ENCODE measurements at regions not wholly inside any gene's neighbourhood (a gene's known extent, or its start where the extent isn't known, plus 50 kb on each side); places are given as distances from the start of the nearest gene placed in this dataset.
A peak's percentile ranks its signal among the peaks of the same experiment; 100 is the strongest.

GRCh38 chr3:161766331-161766730, 269.7 kb downstream of the OTOL1 start:
- Mint-ChIP-seq H3K27ac (no peak overlapping the region), H3K9me3 (no peaks in the 10 kb centered on the region), H3K27me3 (no peaks in the 10 kb centered on the region), H3K4me1 (no peaks in the 10 kb centered on the region), H3K4me3 (no peak overlapping the region), H3K36me3 (ENCODE audit: low read depth) (no peaks in the 10 kb centered on the region)
- no peak for ATAC-seq (replicated peaks)

DNA sequence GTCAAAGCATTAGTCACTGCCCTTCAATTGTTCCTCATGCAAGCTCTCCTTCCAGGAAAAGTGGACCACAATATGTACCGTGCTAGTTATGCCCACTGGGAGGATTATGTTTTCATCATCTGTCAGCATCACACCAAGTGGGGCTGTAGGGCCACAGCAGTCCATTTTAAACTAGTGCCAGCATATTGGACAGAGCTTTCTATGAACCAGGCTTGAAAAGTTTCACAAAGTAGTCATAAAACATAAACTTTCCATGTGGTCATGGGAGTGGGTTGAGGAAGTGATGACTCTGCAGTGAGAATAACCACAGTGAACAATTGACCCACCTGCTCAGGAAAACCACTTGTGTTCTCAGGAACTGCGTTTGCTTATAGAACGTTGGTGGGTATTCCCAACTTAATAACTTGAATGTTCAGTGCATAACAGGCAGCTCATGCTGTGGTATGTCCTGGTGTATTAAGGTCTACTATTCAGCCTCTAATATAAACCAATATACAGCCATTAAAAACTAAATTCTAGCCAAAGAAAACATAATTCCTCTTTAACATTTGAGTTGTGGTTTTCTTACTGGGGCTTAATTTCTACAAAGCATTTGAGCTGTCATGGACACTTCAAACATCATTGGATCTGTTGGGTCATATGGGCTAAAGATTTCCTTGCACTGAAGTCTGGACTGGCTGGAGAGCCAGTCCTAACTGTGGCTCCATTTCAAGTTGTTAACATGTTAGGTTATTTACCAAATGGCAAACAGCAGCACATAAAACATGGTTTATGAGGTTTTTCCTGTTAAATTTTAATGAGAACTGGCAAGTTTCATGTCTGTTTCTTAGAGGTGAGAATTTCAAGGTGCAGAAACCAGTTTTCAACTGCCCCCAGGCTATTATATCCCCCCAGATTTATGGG, 274.1 kb downstream of the OTOL1 start:
- Mint-ChIP-seq H3K4me3 (no peak overlapping the region), H3K9me3 (peaks cover 3% of the 10 kb centered on the region)
- peak; percentile 60 for ATAC-seq (replicated peaks)

GRCh38 chr3:161781381-161781780, 284.8 kb downstream of the OTOL1 start:
- Mint-ChIP-seq H3K9me3 (peaks cover 2% of the 10 kb centered on the region), H3K27ac (no peak overlapping the region), H3K4me3 (no peak overlapping the region), H3K27me3 (no peaks in the 10 kb centered on the region), H3K4me1 (no peaks in the 10 kb centered on the region), H3K36me3 (ENCODE audit: low read depth) (no peaks in the 10 kb centered on the region)
- no peak for ATAC-seq (replicated peaks)

More for the DNA sequence above, 274.1 kb downstream of the OTOL1 start:
- no peaks in the 10 kb centered on the region for H3K4me1 Mint-ChIP-seq
- H3K27ac Mint-ChIP-seq = no peak overlapping the region
- no peaks in the 10 kb centered on the region for H3K27me3 Mint-ChIP-seq
- no peaks in the 10 kb centered on the region for H3K36me3 Mint-ChIP-seq (ENCODE audit: low read depth)

GRCh38 chr3:161793194-161793930, 296.8 kb downstream of the OTOL1 start:
- H3K9me3 Mint-ChIP-seq = peaks cover 4% of the 10 kb centered on the region
- no peak overlapping the region for H3K27ac Mint-ChIP-seq
- no peak for ATAC-seq (replicated peaks)
- H3K27me3 Mint-ChIP-seq = no peaks in the 10 kb centered on the region
- H3K4me1 Mint-ChIP-seq = no peaks in the 10 kb centered on the region
- H3K36me3 Mint-ChIP-seq (ENCODE audit: low read depth) = no peaks in the 10 kb centered on the region
- H3K4me3 Mint-ChIP-seq = no peak overlapping the region

DNA sequence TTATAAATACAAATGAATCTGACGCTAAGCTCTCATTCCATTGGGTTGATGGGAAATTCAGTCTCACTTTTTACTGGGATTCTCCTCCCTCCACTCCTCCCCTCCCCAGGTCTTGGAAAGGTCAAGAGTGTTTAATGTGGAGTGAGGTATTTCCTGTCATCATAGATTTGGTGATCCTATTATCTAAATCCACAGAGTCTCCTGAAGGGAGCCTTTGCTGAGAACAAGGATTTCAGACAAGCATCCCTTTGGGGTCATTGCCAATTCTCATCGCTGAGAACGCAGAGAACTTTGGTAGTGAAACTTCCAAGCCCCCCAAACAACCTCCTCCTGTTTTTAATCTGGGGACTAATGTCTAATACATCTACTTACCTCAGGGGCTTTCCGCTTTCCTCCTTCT, 297.9 kb downstream of the OTOL1 start:
- Mint-ChIP-seq H3K4me1 (no peaks in the 10 kb centered on the region), H3K36me3 (ENCODE audit: low read depth) (no peaks in the 10 kb centered on the region), H3K27me3 (no peaks in the 10 kb centered on the region), H3K9me3 (peaks cover 4% of the 10 kb centered on the region), H3K4me3 (no peak overlapping the region), H3K27ac (no peak overlapping the region)
- no peak for ATAC-seq (replicated peaks)

DNA sequence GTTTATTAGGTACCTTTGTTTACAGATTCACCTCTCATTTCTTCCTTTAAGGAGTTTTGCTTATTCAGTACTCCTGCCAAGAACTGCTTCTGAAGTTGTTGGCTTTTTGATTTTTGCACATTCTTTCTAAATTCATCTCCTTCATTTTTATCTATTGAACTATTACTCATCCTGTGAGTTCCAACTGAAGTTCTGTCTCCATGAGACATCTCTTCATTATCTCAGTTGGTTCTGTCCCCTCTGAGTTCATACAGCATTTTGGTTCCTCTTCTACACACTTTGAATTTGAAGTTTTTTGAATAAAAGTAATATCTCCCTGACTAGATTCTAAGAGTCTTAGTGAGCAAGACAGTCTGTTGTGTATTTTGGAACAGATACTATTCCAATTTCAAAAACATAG, 299.7 kb downstream of the OTOL1 start:
- Mint-ChIP-seq H3K27ac (no peak overlapping the region), H3K4me1 (no peaks in the 10 kb centered on the region), H3K27me3 (no peaks in the 10 kb centered on the region), H3K36me3 (ENCODE audit: low read depth) (no peaks in the 10 kb centered on the region), H3K4me3 (no peak overlapping the region), H3K9me3 (peaks cover 4% of the 10 kb centered on the region)
- ATAC-seq (replicated peaks) = no peak

DNA sequence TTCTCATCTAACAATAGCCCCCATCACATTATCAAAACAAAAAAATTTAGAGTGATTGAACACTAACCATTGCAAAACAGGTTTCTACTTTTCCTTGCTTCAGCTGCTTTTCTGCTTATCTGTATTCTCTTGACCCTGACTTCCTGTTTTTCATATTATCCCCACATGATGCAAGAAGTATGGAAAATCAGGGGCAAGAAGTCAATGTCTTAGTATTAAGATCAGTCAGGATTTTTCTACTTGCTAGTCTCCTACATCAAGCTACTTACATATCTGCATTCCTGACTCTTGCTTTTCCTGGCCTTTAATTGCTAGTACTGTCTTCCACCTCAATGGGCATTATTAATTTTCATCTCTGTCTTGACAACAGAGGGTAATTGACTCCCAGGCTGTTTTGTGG, 300.2 kb downstream of the OTOL1 start:
- Mint-ChIP-seq H3K27ac (no peak overlapping the region), H3K4me3 (no peak overlapping the region), H3K27me3 (no peaks in the 10 kb centered on the region), H3K4me1 (no peaks in the 10 kb centered on the region), H3K36me3 (ENCODE audit: low read depth) (no peaks in the 10 kb centered on the region), H3K9me3 (peaks cover 4% of the 10 kb centered on the region)
- ATAC-seq (replicated peaks) = no peak

GRCh38 chr3:161798016-161798415, 301.4 kb downstream of the OTOL1 start:
- Mint-ChIP-seq H3K4me3 (no peak overlapping the region), H3K27ac (no peak overlapping the region), H3K9me3 (peaks cover 4% of the 10 kb centered on the region), H3K27me3 (no peaks in the 10 kb centered on the region), H3K4me1 (no peaks in the 10 kb centered on the region), H3K36me3 (ENCODE audit: low read depth) (no peaks in the 10 kb centered on the region)
- ATAC-seq (replicated peaks) = no peak

DNA sequence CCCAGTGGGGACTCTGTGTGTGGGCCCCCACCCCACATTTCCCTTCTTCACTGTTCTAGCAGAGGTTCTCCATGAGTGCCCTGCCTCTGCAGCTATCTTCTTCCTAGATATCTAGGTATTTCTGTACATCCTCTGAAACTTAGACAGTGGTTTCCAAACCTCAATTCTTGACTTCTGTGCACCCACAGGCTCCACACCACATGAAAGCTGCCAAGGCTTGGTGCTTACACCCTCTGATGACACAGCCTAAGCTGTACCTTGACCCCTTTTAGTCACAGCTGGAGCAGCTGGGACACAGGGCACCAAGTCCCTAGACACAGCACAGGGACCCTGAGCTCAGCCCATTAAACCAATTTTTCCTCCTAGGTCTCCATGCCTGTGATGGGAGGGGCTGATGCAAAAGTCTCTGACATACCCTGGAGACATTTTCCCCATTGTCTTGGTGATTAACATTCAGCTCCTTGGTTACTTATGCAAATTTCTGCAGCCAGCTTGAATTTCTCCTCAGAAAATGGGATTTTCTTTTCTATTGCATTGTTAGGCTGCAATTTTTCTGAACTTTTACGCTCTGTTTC, 304.5 kb downstream of the OTOL1 start:
- H3K4me1 Mint-ChIP-seq = no peaks in the 10 kb centered on the region

GRCh38 chr3:161818106-161818505, 321.5 kb downstream of the OTOL1 start:
- no peak overlapping the region for H3K27ac Mint-ChIP-seq
- ATAC-seq (replicated peaks) = no peak
- no peaks in the 10 kb centered on the region for H3K36me3 Mint-ChIP-seq (ENCODE audit: low read depth)
- no peaks in the 10 kb centered on the region for H3K4me1 Mint-ChIP-seq
- no peak overlapping the region for H3K4me3 Mint-ChIP-seq
- peaks cover 13% of the 10 kb centered on the region for H3K9me3 Mint-ChIP-seq
- no peaks in the 10 kb centered on the region for H3K27me3 Mint-ChIP-seq

More for the DNA sequence above, 304.5 kb downstream of the OTOL1 start:
- Mint-ChIP-seq H3K4me3 (no peak overlapping the region), H3K9me3 (no peaks in the 10 kb centered on the region), H3K27ac (no peak overlapping the region), H3K27me3 (no peaks in the 10 kb centered on the region), H3K36me3 (ENCODE audit: low read depth) (no peaks in the 10 kb centered on the region)
- no peak for ATAC-seq (replicated peaks)

DNA sequence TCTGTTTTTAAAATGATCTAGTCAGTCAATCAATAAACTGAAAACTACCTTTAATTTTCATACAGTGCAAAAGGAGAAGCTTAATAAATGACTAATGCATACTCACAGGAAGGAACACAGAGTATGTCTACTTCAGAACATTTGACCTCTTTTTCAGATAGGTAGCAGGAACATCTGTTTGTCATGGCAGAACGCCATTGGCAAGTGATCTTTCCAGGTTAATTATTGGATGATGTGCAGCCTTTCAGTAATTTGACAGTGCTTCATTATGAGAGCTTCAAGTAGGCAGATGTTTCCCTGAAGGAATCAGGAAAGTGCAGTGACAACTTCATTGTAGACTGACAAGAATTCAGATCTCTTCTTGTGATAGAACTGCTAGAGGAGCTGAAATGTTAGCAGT, 325.0 kb downstream of the OTOL1 start:
- H3K27me3 Mint-ChIP-seq = no peaks in the 10 kb centered on the region
- no peak overlapping the region for H3K4me3 Mint-ChIP-seq
- H3K27ac Mint-ChIP-seq = no peak overlapping the region
- H3K36me3 Mint-ChIP-seq (ENCODE audit: low read depth) = no peaks in the 10 kb centered on the region
- no peaks in the 10 kb centered on the region for H3K4me1 Mint-ChIP-seq
- peaks cover 8% of the 10 kb centered on the region for H3K9me3 Mint-ChIP-seq
- no peak for ATAC-seq (replicated peaks)

DNA sequence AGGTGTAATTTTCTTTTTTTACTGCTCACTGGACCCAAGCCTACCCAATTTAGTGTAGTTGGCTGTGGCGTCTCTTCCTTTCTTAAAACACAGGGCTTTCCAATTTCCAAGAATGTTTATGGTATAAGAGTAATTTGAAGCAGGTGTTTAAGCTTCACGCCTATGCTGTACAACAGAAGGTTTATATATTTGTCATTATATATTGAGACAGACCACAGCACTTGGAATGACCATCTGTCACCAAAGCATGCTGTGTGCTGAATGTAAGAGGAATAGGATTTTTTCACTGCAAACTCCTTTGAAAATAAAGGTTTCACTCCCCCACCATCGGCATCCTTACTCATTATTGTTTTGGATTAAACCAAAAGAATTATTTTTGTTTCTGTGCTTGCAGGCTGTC, 325.7 kb downstream of the OTOL1 start:
- ATAC-seq (replicated peaks) = no peak
- no peak overlapping the region for H3K27ac Mint-ChIP-seq

DNA sequence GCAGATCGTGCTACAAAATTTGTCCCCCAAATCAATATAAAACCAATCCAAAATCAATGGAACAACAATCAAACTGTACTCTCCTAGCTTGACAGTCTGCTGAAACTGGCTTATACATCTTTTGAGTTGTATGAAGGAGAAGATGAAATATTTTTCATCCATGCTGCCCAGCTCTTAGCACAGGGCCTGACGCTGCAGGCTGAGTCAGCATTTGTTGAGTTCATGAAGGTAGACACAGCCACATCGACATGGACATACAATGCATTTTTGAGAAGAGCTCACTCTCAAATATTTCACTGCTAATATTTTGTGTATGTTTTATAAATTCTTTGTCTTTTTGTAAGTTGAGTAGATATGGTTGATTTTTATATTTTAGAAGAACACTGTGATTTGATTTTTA, 327.3 kb downstream of the OTOL1 start:
- no peak for ATAC-seq (replicated peaks)
- Mint-ChIP-seq H3K9me3 (peaks cover 8% of the 10 kb centered on the region), H3K36me3 (ENCODE audit: low read depth) (no peaks in the 10 kb centered on the region)

More for the DNA sequence above, 325.7 kb downstream of the OTOL1 start:
- Mint-ChIP-seq H3K36me3 (ENCODE audit: low read depth) (no peaks in the 10 kb centered on the region), H3K27me3 (no peaks in the 10 kb centered on the region), H3K4me3 (no peak overlapping the region), H3K9me3 (peaks cover 8% of the 10 kb centered on the region), H3K4me1 (no peaks in the 10 kb centered on the region)

GRCh38 chr3:161838021-161838420, 341.4 kb downstream of the OTOL1 start:
- Mint-ChIP-seq H3K4me3 (no peak overlapping the region), H3K9me3 (no peaks in the 10 kb centered on the region), H3K27me3 (no peaks in the 10 kb centered on the region), H3K36me3 (ENCODE audit: low read depth) (no peaks in the 10 kb centered on the region), H3K27ac (no peak overlapping the region), H3K4me1 (no peaks in the 10 kb centered on the region)
- ATAC-seq (replicated peaks) = no peak

More for the DNA sequence above, 327.3 kb downstream of the OTOL1 start:
- Mint-ChIP-seq H3K4me1 (no peaks in the 10 kb centered on the region), H3K4me3 (no peak overlapping the region), H3K27ac (no peak overlapping the region), H3K27me3 (no peaks in the 10 kb centered on the region)

GRCh38 chr3:161848376-161848775, 351.8 kb downstream of the OTOL1 start:
- no peak overlapping the region for H3K27ac Mint-ChIP-seq
- H3K36me3 Mint-ChIP-seq (ENCODE audit: low read depth) = no peaks in the 10 kb centered on the region
- no peaks in the 10 kb centered on the region for H3K27me3 Mint-ChIP-seq
- ATAC-seq (replicated peaks) = no peak
- no peaks in the 10 kb centered on the region for H3K4me1 Mint-ChIP-seq
- no peak overlapping the region for H3K4me3 Mint-ChIP-seq
- H3K9me3 Mint-ChIP-seq = peaks cover 6% of the 10 kb centered on the region

All from activated T-helper 17 cell treated with anti-CD3 and anti-CD28 coated beads, Interleukin-2, amount 50 U/mL, for 72 hours (primary cell).